Vagina (tissue), 2 donors: ENCODE measurements at regions not wholly inside any gene's neighbourhood (a gene's known extent, or its start where the extent isn't known, plus 50 kb on each side); places are given as distances from the start of the nearest gene placed in this dataset.

ENCODE experiments used
- CTCF ChIP-seq, 3 experiments: fragments of 450-650 bp in 2 of 3; fragments of 200-600 bp in 1 of 3; sonication (generic) in 1 of 3; IDR thresholded peaks; one replicate each; pipeline ENCODE4 v1.5.1; 2017 to 2019; ENCODE audit warnings: antibody characterized with exemption in 3 of 3, mild to moderate bottlenecking in 2 of 3, moderate library complexity in 2 of 3
- POLR2A ChIP-seq, 2 donors: fragments of 450-650 bp; IDR thresholded peaks; one replicate each; pipeline ENCODE4 v1.6.1; 2017; ENCODE audit warnings: antibody characterized with exemption in 2 of 2, mild to moderate bottlenecking in 2 of 2, moderate library complexity in 2 of 2
- POLR2AphosphoS5 ChIP-seq, 2 donors: sonication (generic); formaldehyde crosslinking; IDR thresholded peaks; one replicate each; pipeline ENCODE4 v1.9.0; 2017; ENCODE audit warnings: antibody characterized with exemption in 2 of 2, mild to moderate bottlenecking in 2 of 2, low read depth in 1 of 2; ENCODE audit not compliant: insufficient read depth in 1 of 2

- TF ChIP-seq CTCF (IDR thresholded peaks at IDR 0.05): no peak
- no peak for TF ChIP-seq POLR2A (IDR thresholded peaks at IDR 0.05)
- no peak for TF ChIP-seq POLR2AphosphoS5 (IDR thresholded peaks at IDR 0.05; ENCODE audit: insufficient read depth in 1 of 2, low read depth in 1 of 2)
Observed at GRCh38 chr10:4460267-4460666, 365.7 kb upstream of the AKR1E2 start.
